CD4-positive, alpha-beta T cell (primary cell): ENCODE measurements at regions not wholly inside any gene's neighbourhood (a gene's known extent, or its start where the extent isn't known, plus 50 kb on each side); places are given as distances from the start of the nearest gene placed in this dataset.
A peak's percentile ranks its signal among the peaks of the same experiment; 100 is the strongest.

Experiments
- ATAC-seq: fragments of 200-7000 bp; cut with Tn5 transposase; one replicate; pipeline ENCODE4 v1.10.0; 2022; ENCODE audit warnings: mild to moderate bottlenecking; ENCODE audit not compliant: poor library complexity
- CTCF ChIA-PET: fragments of 350-600 bp; sonication (Branson Sonifier 250); formaldehyde crosslinking; loops from one replicate; lab custom pipeline; 2021; ENCODE audit warnings: antibody characterized with exemption, inconsistent platforms; lab: Charles Lee
- POLR2A ChIA-PET: fragments of 350-600 bp; sonication (Branson Sonifier 250); formaldehyde crosslinking; loops from one replicate; lab custom pipeline; 2021; ENCODE audit warnings: antibody characterized with exemption, inconsistent platforms; lab: Charles Lee
- DNase-seq, 14 experiments: peaks; one replicate each; pipeline ENCODE4 v3.0.0-alpha.2; 2013 to 2020; ENCODE audit warnings: mixed read lengths in 2 of 14
- H3K27ac ChIP-seq, 2 donors: one replicate each; pipeline versions ENCODE4 v1.5.1 to v1.7.0; 2013; ENCODE audit warnings: low read length in 2 of 2, low read depth in 1 of 2, mild to moderate bottlenecking in 1 of 2
- H3K27me3 ChIP-seq, 2 experiments: 1 replicate in 1 of 2; 2 replicates in 1 of 2; pipeline versions ENCODE4 v1.6.1 to v1.7.0; 2013; ENCODE audit warnings: low read length in 2 of 2, control low read depth in 1 of 2, mild to moderate bottlenecking in 1 of 2, moderate library complexity in 1 of 2; ENCODE audit not compliant: insufficient read depth in 2 of 2, control insufficient read depth in 1 of 2
- H3K36me3 ChIP-seq: one replicate; pipeline ENCODE4 v1.6.1; 2013; ENCODE audit warnings: low read length, control low read depth; ENCODE audit not compliant: insufficient read depth
- H3K4me1 ChIP-seq: one replicate; pipeline ENCODE4 v1.6.1; 2013; ENCODE audit warnings: low read length, control low read depth; ENCODE audit not compliant: insufficient read depth
- H3K4me3 ChIP-seq: one replicate; pipeline ENCODE4 v1.5.1; 2013; ENCODE audit warnings: mild to moderate bottlenecking, low read length, moderate library complexity
- H3K9me3 ChIP-seq, 2 experiments: 1 replicate in 1 of 2; 2 replicates in 1 of 2; pipeline versions ENCODE4 v1.6.1 to v1.7.0; 2013; ENCODE audit warnings: low read length in 2 of 2, mild to moderate bottlenecking in 2 of 2, control low read depth in 1 of 2, moderate library complexity in 1 of 2; ENCODE audit not compliant: control insufficient read depth in 1 of 2, insufficient read depth in 1 of 2
- H3K27ac Mint-ChIP-seq: one replicate; pipeline ENCODE4 v1.8.0; 2020; ENCODE audit warnings: mixed read lengths
- H3K27me3 Mint-ChIP-seq: one replicate; pipeline ENCODE4 v1.8.0; 2021; ENCODE audit warnings: mixed read lengths
- H3K36me3 Mint-ChIP-seq: one replicate; pipeline ENCODE4 v1.8.0; 2021; ENCODE audit warnings: low read depth, mixed read lengths
- H3K4me1 Mint-ChIP-seq: one replicate; pipeline ENCODE4 v1.8.0; 2021; ENCODE audit warnings: low read depth, mixed read lengths
- H3K4me3 Mint-ChIP-seq: one replicate; pipeline ENCODE4 v1.8.0; 2020; ENCODE audit warnings: mild to moderate bottlenecking, mixed read lengths
- H3K9me3 Mint-ChIP-seq: one replicate; pipeline ENCODE4 v1.8.0; 2020; ENCODE audit warnings: mixed read lengths
- intact Hi-C, 2 experiments: fragments of 100-400 bp; cut with DNase I in 1 of 2; cut with micrococcal nuclease in 1 of 2; formaldehyde crosslinking; loops; one replicate each; pipeline versions ENCODE4 v1.15.1 to v1.9.0; 2023 to 2025; cut with DNase I, micrococcal nuclease
- TF ChIP-seq, protein P1 (sequence below): fragments of 200-600 bp; IDR thresholded peaks from one replicate; pipeline ENCODE4 v1.8.0; 2022; ENCODE audit warnings: antibody characterized with exemption, mild to moderate bottlenecking

DNA sequence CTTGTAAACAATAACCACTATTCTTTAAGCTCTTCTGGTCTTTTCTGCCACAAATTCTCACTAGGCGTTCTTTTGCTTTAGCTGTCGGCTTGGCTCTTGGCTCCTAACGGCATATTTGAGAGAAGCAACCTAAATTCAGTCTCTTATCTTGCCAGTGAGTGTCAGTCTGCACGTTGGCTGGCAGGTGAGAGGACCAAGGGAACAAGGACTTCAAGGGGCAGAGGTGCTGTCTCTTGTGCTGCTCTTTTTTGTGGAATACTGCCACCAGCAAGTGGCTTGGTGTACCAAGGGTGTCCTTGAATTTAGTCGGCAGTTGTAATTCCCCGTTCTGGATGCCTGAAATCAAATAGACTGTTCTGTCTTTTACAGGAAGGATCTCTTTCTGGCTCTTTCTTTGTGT, 77.8 kb upstream of the SLC4A4 start:
- no peak overlapping the region for H3K27ac ChIP-seq
- H3K9me3 ChIP-seq = no peaks in the 10 kb centered on the region
- TF ChIP-seq, protein P1, sequence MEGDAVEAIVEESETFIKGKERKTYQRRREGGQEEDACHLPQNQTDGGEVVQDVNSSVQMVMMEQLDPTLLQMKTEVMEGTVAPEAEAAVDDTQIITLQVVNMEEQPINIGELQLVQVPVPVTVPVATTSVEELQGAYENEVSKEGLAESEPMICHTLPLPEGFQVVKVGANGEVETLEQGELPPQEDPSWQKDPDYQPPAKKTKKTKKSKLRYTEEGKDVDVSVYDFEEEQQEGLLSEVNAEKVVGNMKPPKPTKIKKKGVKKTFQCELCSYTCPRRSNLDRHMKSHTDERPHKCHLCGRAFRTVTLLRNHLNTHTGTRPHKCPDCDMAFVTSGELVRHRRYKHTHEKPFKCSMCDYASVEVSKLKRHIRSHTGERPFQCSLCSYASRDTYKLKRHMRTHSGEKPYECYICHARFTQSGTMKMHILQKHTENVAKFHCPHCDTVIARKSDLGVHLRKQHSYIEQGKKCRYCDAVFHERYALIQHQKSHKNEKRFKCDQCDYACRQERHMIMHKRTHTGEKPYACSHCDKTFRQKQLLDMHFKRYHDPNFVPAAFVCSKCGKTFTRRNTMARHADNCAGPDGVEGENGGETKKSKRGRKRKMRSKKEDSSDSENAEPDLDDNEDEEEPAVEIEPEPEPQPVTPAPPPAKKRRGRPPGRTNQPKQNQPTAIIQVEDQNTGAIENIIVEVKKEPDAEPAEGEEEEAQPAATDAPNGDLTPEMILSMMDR = no peak
- H3K4me3 ChIP-seq = no peak overlapping the region
- peaks cover 10% of the 10 kb centered on the region for H3K4me1 Mint-ChIP-seq
- DNase-seq (no peak), ATAC-seq (no peak)
- POLR2A ChIA-PET = no interaction called here
- H3K27ac Mint-ChIP-seq = no peak overlapping the region
- no peaks in the 10 kb centered on the region for H3K9me3 Mint-ChIP-seq
- CTCF ChIA-PET = no interaction called here
- no peaks in the 10 kb centered on the region for H3K4me1 ChIP-seq
- H3K27me3 ChIP-seq = no peaks in the 10 kb centered on the region
- no peak overlapping the region for H3K4me3 Mint-ChIP-seq
- H3K27me3 Mint-ChIP-seq = no peaks in the 10 kb centered on the region
- no peaks in the 10 kb centered on the region for H3K36me3 ChIP-seq
- H3K36me3 Mint-ChIP-seq = no peaks in the 10 kb centered on the region
- intact Hi-C loops = no loop called here

DNA sequence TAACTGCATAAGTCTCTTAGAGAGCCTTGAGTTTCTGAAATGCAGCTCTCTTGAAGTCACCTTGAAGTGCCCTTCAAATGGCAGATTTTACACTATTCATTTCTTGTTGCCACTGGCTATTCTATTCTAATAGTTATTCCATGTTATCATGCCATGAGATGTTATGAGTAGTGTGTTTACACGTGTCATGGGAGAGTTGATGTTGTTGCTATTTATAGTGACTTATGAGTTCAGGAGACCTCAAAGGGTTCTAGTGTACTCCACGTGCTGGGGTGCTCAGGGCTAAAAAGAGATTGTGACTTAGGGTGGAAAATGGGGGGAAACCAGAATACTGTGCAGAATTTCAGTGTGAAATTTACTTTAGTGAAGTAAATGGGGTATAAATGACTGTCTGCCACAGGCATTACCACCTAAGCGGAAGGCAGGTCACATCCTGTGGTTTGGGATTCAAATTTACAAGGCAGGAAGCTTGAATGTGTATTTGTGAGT, 77.1 kb upstream of the SLC4A4 start:
- no peaks in the 10 kb centered on the region for H3K36me3 ChIP-seq
- no peak for ATAC-seq
- no peak overlapping the region for H3K27ac ChIP-seq
- H3K27me3 ChIP-seq = no peaks in the 10 kb centered on the region
- no peaks in the 10 kb centered on the region for H3K9me3 ChIP-seq
- ChIA-PET CTCF (no interaction called here), POLR2A (no interaction called here)
- Mint-ChIP-seq H3K36me3 (no peaks in the 10 kb centered on the region), H3K4me3 (no peak overlapping the region), H3K4me1 (peaks cover 10% of the 10 kb centered on the region), H3K27ac (no peak overlapping the region), H3K27me3 (no peaks in the 10 kb centered on the region), H3K9me3 (no peaks in the 10 kb centered on the region)
- H3K4me3 ChIP-seq = no peak overlapping the region
- no peaks in the 10 kb centered on the region for H3K4me1 ChIP-seq
- intact Hi-C loops = no loop called here
- peak in 1 of 14 experiments; percentile 44 for DNase-seq
- TF ChIP-seq, protein P1 = no peak

DNA sequence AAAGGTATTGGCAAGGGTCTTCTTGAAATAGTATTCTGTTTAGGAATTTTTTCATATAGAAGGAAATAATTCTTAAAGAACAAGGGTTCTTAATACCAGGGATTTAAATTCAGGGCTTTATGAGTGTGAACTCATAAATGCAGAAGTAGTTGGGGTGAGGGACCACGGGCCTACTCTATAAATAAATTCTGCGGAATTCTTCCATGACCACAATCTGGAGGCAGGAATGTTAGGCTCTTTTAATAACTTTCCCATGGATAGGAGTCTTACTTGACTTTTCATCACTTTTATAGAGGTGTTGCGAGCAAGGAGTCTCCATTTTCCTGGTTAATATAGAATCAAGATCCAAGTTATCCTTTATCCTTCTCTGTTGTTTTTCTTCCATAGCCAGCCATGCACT, 76.7 kb upstream of the SLC4A4 start:
- Histone ChIP-seq H3K27ac (no peak overlapping the region), H3K36me3 (no peaks in the 10 kb centered on the region), H3K9me3 (no peaks in the 10 kb centered on the region), H3K27me3 (no peaks in the 10 kb centered on the region), H3K4me3 (no peak overlapping the region), H3K4me1 (no peaks in the 10 kb centered on the region)
- no peaks in the 10 kb centered on the region for H3K27me3 Mint-ChIP-seq
- H3K36me3 Mint-ChIP-seq = no peaks in the 10 kb centered on the region
- no peaks in the 10 kb centered on the region for H3K9me3 Mint-ChIP-seq
- peaks cover 10% of the 10 kb centered on the region for H3K4me1 Mint-ChIP-seq
- ChIA-PET POLR2A (no interaction called here), CTCF (no interaction called here)
- TF ChIP-seq, protein P1 = no peak
- H3K4me3 Mint-ChIP-seq = no peak overlapping the region
- DNase-seq (no peak), ATAC-seq (no peak)
- intact Hi-C loops = no loop called here
- H3K27ac Mint-ChIP-seq = no peak overlapping the region
